ENCODE measurements at regions not wholly inside any gene's neighbourhood (a gene's known extent, or its start where the extent isn't known, plus 50 kb on each side); places are given as distances from the start of the nearest gene placed in this dataset.

DNA sequence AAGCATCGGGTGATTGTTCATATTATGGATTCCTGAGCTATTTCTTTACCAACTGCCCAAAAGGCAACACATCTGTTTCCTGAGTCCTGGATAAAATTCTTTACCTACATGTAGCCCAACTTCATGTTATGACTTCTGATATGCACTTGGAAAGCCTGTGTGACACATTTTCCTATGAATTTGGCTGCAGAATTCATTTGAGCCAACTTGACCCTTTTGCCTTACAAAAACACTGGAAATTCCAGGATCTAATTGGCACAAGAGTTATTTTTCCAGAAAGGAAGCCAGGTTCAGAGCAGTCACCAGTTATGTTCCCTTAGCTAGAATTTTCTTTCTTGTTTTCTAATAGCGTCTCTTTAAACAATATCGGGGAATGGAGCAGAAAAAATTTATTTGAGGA lies 202.5 kb upstream of the LRIG3 start:
- TF ChIP-seq, protein P1, sequence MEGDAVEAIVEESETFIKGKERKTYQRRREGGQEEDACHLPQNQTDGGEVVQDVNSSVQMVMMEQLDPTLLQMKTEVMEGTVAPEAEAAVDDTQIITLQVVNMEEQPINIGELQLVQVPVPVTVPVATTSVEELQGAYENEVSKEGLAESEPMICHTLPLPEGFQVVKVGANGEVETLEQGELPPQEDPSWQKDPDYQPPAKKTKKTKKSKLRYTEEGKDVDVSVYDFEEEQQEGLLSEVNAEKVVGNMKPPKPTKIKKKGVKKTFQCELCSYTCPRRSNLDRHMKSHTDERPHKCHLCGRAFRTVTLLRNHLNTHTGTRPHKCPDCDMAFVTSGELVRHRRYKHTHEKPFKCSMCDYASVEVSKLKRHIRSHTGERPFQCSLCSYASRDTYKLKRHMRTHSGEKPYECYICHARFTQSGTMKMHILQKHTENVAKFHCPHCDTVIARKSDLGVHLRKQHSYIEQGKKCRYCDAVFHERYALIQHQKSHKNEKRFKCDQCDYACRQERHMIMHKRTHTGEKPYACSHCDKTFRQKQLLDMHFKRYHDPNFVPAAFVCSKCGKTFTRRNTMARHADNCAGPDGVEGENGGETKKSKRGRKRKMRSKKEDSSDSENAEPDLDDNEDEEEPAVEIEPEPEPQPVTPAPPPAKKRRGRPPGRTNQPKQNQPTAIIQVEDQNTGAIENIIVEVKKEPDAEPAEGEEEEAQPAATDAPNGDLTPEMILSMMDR (IDR thresholded peaks at IDR 0.05; ENCODE audit: poor library complexity, severe bottlenecking) = no peak
- no peaks in the 10 kb centered on the region for H3K36me3 ChIP-seq (ENCODE audit: low read depth)
- H3K4me3 ChIP-seq (ENCODE audit: severe bottlenecking) = no peak overlapping the region
- DNase-seq (ENCODE audit: low spot score) (no peak), ATAC-seq (ENCODE audit: low read depth) (no peak)
- H3K27me3 ChIP-seq (ENCODE audit: insufficient read depth, poor library complexity, severe bottlenecking) = no peaks in the 10 kb centered on the region
- H3K27ac ChIP-seq (ENCODE audit: poor library complexity, severe bottlenecking) = no peak overlapping the region
- H3K4me1 ChIP-seq (ENCODE audit: insufficient read depth, poor library complexity, severe bottlenecking) = no peaks in the 10 kb centered on the region
- H3K9me3 ChIP-seq (ENCODE audit: severe bottlenecking) = no peaks in the 10 kb centered on the region

- ATAC-seq (ENCODE audit: low read depth) (no peak), DNase-seq (ENCODE audit: low spot score) (no peak)
- no peaks in the 10 kb centered on the region for H3K9me3 ChIP-seq (ENCODE audit: severe bottlenecking)
- no peaks in the 10 kb centered on the region for H3K27me3 ChIP-seq (ENCODE audit: insufficient read depth, poor library complexity, severe bottlenecking)
- no peak overlapping the region for H3K27ac ChIP-seq (ENCODE audit: poor library complexity, severe bottlenecking)
- H3K4me1 ChIP-seq (ENCODE audit: insufficient read depth, poor library complexity, severe bottlenecking) = no peaks in the 10 kb centered on the region
- TF ChIP-seq, protein P1 (IDR thresholded peaks at IDR 0.05; ENCODE audit: poor library complexity, severe bottlenecking) = no peak
- no peaks in the 10 kb centered on the region for H3K36me3 ChIP-seq (ENCODE audit: low read depth)
- H3K4me3 ChIP-seq (ENCODE audit: severe bottlenecking) = no peak overlapping the region
Observed at GRCh38 chr12:59121451-59121850, 201.1 kb upstream of the LRIG3 start.

GRCh38 chr12:59119676-59120075 lies 199.4 kb upstream of the LRIG3 start:
- Histone ChIP-seq H3K27me3 (ENCODE audit: insufficient read depth, poor library complexity, severe bottlenecking) (no peaks in the 10 kb centered on the region), H3K27ac (ENCODE audit: poor library complexity, severe bottlenecking) (no peak overlapping the region), H3K4me3 (ENCODE audit: severe bottlenecking) (no peak overlapping the region), H3K4me1 (ENCODE audit: insufficient read depth, poor library complexity, severe bottlenecking) (no peaks in the 10 kb centered on the region), H3K9me3 (ENCODE audit: severe bottlenecking) (no peaks in the 10 kb centered on the region), H3K36me3 (ENCODE audit: low read depth) (no peaks in the 10 kb centered on the region)
- ATAC-seq (ENCODE audit: low read depth) = no peak
- no peak for DNase-seq (ENCODE audit: low spot score)
- TF ChIP-seq, protein P1 (IDR thresholded peaks at IDR 0.05; ENCODE audit: poor library complexity, severe bottlenecking) = no peak

GRCh38 chr12:59118356-59118755 lies 198.1 kb upstream of the LRIG3 start:
- no peak for ATAC-seq (ENCODE audit: low read depth)
- Histone ChIP-seq H3K36me3 (ENCODE audit: low read depth) (no peaks in the 10 kb centered on the region), H3K27ac (ENCODE audit: poor library complexity, severe bottlenecking) (no peak overlapping the region), H3K9me3 (ENCODE audit: severe bottlenecking) (no peaks in the 10 kb centered on the region), H3K27me3 (ENCODE audit: insufficient read depth, poor library complexity, severe bottlenecking) (no peaks in the 10 kb centered on the region), H3K4me3 (ENCODE audit: severe bottlenecking) (no peak overlapping the region), H3K4me1 (ENCODE audit: insufficient read depth, poor library complexity, severe bottlenecking) (no peaks in the 10 kb centered on the region)
- TF ChIP-seq, protein P1 (IDR thresholded peaks at IDR 0.05; ENCODE audit: poor library complexity, severe bottlenecking) = no peak
- no peak for DNase-seq (ENCODE audit: low spot score)

- Histone ChIP-seq H3K27ac (ENCODE audit: poor library complexity, severe bottlenecking) (no peak overlapping the region), H3K4me1 (ENCODE audit: insufficient read depth, poor library complexity, severe bottlenecking) (no peaks in the 10 kb centered on the region), H3K36me3 (ENCODE audit: low read depth) (no peaks in the 10 kb centered on the region), H3K27me3 (ENCODE audit: insufficient read depth, poor library complexity, severe bottlenecking) (no peaks in the 10 kb centered on the region), H3K9me3 (ENCODE audit: severe bottlenecking) (no peaks in the 10 kb centered on the region), H3K4me3 (ENCODE audit: severe bottlenecking) (no peak overlapping the region)
- DNase-seq (ENCODE audit: low spot score) = no peak
- TF ChIP-seq, protein P1 (IDR thresholded peaks at IDR 0.05; ENCODE audit: poor library complexity, severe bottlenecking) = no peak
- no peak for ATAC-seq (ENCODE audit: low read depth)
Observed at GRCh38 chr12:59115995-59116394, 195.7 kb upstream of the LRIG3 start.
